SK-N-SH (cell line): ENCODE measurements at regions not wholly inside any gene's neighbourhood (a gene's known extent, or its start where the extent isn't known, plus 50 kb on each side); places are given as distances from the start of the nearest gene placed in this dataset.

Source experiments
- CHD2 ChIP-seq: fragments of 150-350 bp; IDR thresholded peaks from 2 replicates; pipeline ENCODE4 v1.6.1; 2018; ENCODE audit warnings: low read length; ENCODE audit not compliant: partially characterized antibody
- EP300 ChIP-seq, 2 experiments: IDR thresholded peaks; 2 replicates each; pipeline versions ENCODE4 v1.4.0 to v1.6.1; 2012; ENCODE audit warnings: borderline replicate concordance in 1 of 2, low read depth in 1 of 2, low read length in 1 of 2
- FOXM1 ChIP-seq: IDR thresholded peaks from 2 replicates; pipeline ENCODE4 v1.4.0; 2012; ENCODE audit warnings: low read depth, mild to moderate bottlenecking
- GABPA ChIP-seq: IDR thresholded peaks from 2 replicates; pipeline ENCODE4 v1.4.0; 2012; ENCODE audit warnings: low read depth, mild to moderate bottlenecking
- MXI1 ChIP-seq: IDR thresholded peaks from 2 replicates; pipeline ENCODE4 v1.6.1; 2012; ENCODE audit warnings: mild to moderate bottlenecking, low read depth, low read length, improper control_type of control experiment
- NFIC ChIP-seq: IDR thresholded peaks from 2 replicates; pipeline ENCODE4 v1.4.0; 2012; ENCODE audit warnings: borderline replicate concordance
- POLR2AphosphoS5 ChIP-seq: IDR thresholded peaks from 2 replicates; pipeline ENCODE4 v1.6.1; 2012; ENCODE audit warnings: low read depth, low read length
- RAD21 ChIP-seq: IDR thresholded peaks from 2 replicates; pipeline ENCODE4 v1.6.1; 2012; ENCODE audit warnings: mild to moderate bottlenecking, low read length
- RXRA ChIP-seq: IDR thresholded peaks from 2 replicates; pipeline ENCODE4 v1.4.0; 2012; ENCODE audit warnings: low read depth, mild to moderate bottlenecking, borderline replicate concordance
- TAF1 ChIP-seq: IDR thresholded peaks from 2 replicates; pipeline ENCODE4 v1.6.1; 2012; ENCODE audit warnings: low read depth, mild to moderate bottlenecking, low read length, moderate library complexity, borderline replicate concordance
- YY1 ChIP-seq: IDR thresholded peaks from 2 replicates; pipeline ENCODE4 v1.4.0; 2012; ENCODE audit warnings: low read depth, mild to moderate bottlenecking
- TF ChIP-seq, protein P1 (sequence below): fragments of 200-600 bp; sonication (generic); IDR thresholded peaks from 2 replicates; pipeline ENCODE4 v1.6.1; 2017; ENCODE audit warnings: antibody characterized with exemption, mild to moderate bottlenecking, moderate library complexity

GRCh38 chr4:166519774-166520173, 646.7 kb downstream of the TLL1 start:
- TF ChIP-seq, protein P1, sequence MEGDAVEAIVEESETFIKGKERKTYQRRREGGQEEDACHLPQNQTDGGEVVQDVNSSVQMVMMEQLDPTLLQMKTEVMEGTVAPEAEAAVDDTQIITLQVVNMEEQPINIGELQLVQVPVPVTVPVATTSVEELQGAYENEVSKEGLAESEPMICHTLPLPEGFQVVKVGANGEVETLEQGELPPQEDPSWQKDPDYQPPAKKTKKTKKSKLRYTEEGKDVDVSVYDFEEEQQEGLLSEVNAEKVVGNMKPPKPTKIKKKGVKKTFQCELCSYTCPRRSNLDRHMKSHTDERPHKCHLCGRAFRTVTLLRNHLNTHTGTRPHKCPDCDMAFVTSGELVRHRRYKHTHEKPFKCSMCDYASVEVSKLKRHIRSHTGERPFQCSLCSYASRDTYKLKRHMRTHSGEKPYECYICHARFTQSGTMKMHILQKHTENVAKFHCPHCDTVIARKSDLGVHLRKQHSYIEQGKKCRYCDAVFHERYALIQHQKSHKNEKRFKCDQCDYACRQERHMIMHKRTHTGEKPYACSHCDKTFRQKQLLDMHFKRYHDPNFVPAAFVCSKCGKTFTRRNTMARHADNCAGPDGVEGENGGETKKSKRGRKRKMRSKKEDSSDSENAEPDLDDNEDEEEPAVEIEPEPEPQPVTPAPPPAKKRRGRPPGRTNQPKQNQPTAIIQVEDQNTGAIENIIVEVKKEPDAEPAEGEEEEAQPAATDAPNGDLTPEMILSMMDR = no peak
- TF ChIP-seq RAD21 = no peak
- TF ChIP-seq POLR2AphosphoS5 = no peak
- TF ChIP-seq CHD2 = no peak
- TF ChIP-seq NFIC = no peak
- no peak for TF ChIP-seq RXRA
- TF ChIP-seq FOXM1 = no peak
- TF ChIP-seq TAF1 = no peak
- no peak for TF ChIP-seq GABPA
- no peak for TF ChIP-seq EP300 (IDR thresholded peaks at IDR 0.05; ENCODE audit: borderline replicate concordance in 1 of 2, low read depth in 1 of 2, low read length in 1 of 2)
- TF ChIP-seq YY1 = no peak
- no peak for TF ChIP-seq MXI1
